HUES64 (cell line): ENCODE measurements at regions not wholly inside any gene's neighbourhood (a gene's known extent, or its start where the extent isn't known, plus 50 kb on each side); places are given as distances from the start of the nearest gene placed in this dataset.

Experiments
- H3K27ac ChIP-seq: 2 replicates; pipeline ENCODE4 v1.7.0; 2013; ENCODE audit warnings: low read depth, low read length, inconsistent platforms
- H3K27me3 ChIP-seq: 2 replicates; pipeline ENCODE4 v1.6.1; 2013; ENCODE audit warnings: mild to moderate bottlenecking, low read length; ENCODE audit not compliant: insufficient read depth
- H3K36me3 ChIP-seq: 2 replicates; pipeline ENCODE4 v1.6.1; 2013; ENCODE audit warnings: mild to moderate bottlenecking, low read length; ENCODE audit not compliant: insufficient read depth
- H3K4me1 ChIP-seq: 2 replicates; pipeline ENCODE4 v1.6.1; 2013; ENCODE audit warnings: mild to moderate bottlenecking, low read length, moderate library complexity; ENCODE audit not compliant: insufficient read depth
- H3K4me3 ChIP-seq: 2 replicates; pipeline ENCODE4 v1.5.1; 2013; ENCODE audit warnings: mild to moderate bottlenecking, low read length, moderate library complexity
- H3K9ac ChIP-seq: 2 replicates; pipeline ENCODE4 v1.6.1; 2013; ENCODE audit warnings: mild to moderate bottlenecking, low read depth, low read length
- H3K9me3 ChIP-seq: 2 replicates; pipeline ENCODE4 v1.6.1; 2013; ENCODE audit warnings: low read depth, low read length; ENCODE audit not compliant: insufficient read depth
- WGBS: fragments of 150-250, 120-280 bp; methylation state at CpG from one replicate; pipeline ENCODE4 v1.1.7; 2013; ENCODE audit warnings: missing lambda C conversion rate; 5-methylcytosine and 5-hydroxymethylcytosine counted together

GRCh38 chr7:115747174-115747573 is 283.4 kb downstream of the TFEC start:
- Histone ChIP-seq H3K4me3 (no peak overlapping the region), H3K27ac (no peak overlapping the region), H3K4me1 (no peaks in the 10 kb centered on the region), H3K9me3 (no peaks in the 10 kb centered on the region), H3K27me3 (no peaks in the 10 kb centered on the region), H3K9ac (no peak overlapping the region), H3K36me3 (no peaks in the 10 kb centered on the region)
- WGBS, result 91% methylated on average over 4 of the region's 4 CpGs

- Histone ChIP-seq H3K9me3 (no peaks in the 10 kb centered on the region), H3K4me1 (no peaks in the 10 kb centered on the region), H3K27me3 (no peaks in the 10 kb centered on the region), H3K36me3 (no peaks in the 10 kb centered on the region), H3K4me3 (no peak overlapping the region), H3K27ac (no peak overlapping the region), H3K9ac (no peak overlapping the region)
These were observed 290.5 kb downstream of the TFEC start for GRCh38 chr7:115740043-115740442.

GRCh38 chr7:115734641-115735040 is 295.9 kb downstream of the TFEC start:
- no peaks in the 10 kb centered on the region for H3K36me3 ChIP-seq
- no peak overlapping the region for H3K4me3 ChIP-seq
- H3K9me3 ChIP-seq, result no peaks in the 10 kb centered on the region
- no peak overlapping the region for H3K9ac ChIP-seq
- 0 out of 2 replicates have a peak, but pooled peaks cover 4% of the 10 kb centered on the region for H3K4me1 ChIP-seq
- H3K27ac ChIP-seq, result no peak overlapping the region
- 85% methylated on average over 3 of the region's 3 CpGs for WGBS
- H3K27me3 ChIP-seq, result no peaks in the 10 kb centered on the region

GRCh38 chr7:115731796-115732471 is 298.6 kb downstream of the TFEC start:
- H3K27ac ChIP-seq, result no peak overlapping the region
- no peak overlapping the region for H3K9ac ChIP-seq
- H3K4me3 ChIP-seq, result no peak overlapping the region
- no peaks in the 10 kb centered on the region for H3K36me3 ChIP-seq
- H3K4me1 ChIP-seq, result 0 out of 2 replicates have a peak, but pooled peaks cover 4% of the 10 kb centered on the region
- H3K27me3 ChIP-seq, result no peaks in the 10 kb centered on the region
- H3K9me3 ChIP-seq, result no peaks in the 10 kb centered on the region
- 86% methylated on average over 4 of the region's 4 CpGs for WGBS

GRCh38 chr7:115728518-115728917 is 302.0 kb downstream of the TFEC start:
- WGBS, result 77% methylated on average over 2 of the region's 2 CpGs
- no peak overlapping the region for H3K4me3 ChIP-seq
- H3K36me3 ChIP-seq, result no peaks in the 10 kb centered on the region
- no peaks in the 10 kb centered on the region for H3K9me3 ChIP-seq
- 0 out of 2 replicates have a peak, but pooled peaks cover 4% of the 10 kb centered on the region for H3K4me1 ChIP-seq
- H3K27ac ChIP-seq, result no peak overlapping the region
- no peak overlapping the region for H3K9ac ChIP-seq
- no peaks in the 10 kb centered on the region for H3K27me3 ChIP-seq

- H3K27ac ChIP-seq, result no peak overlapping the region
- H3K4me1 ChIP-seq, result peaks cover 4% of the 10 kb centered on the region; the same call in 1 of the 2 replicates
- H3K36me3 ChIP-seq, result no peaks in the 10 kb centered on the region
- H3K4me3 ChIP-seq, result no peak overlapping the region
- H3K9me3 ChIP-seq, result no peaks in the 10 kb centered on the region
- no peaks in the 10 kb centered on the region for H3K27me3 ChIP-seq
- 77% methylated on average over 1 of the region's 3 CpGs for WGBS
- no peak overlapping the region for H3K9ac ChIP-seq
These were observed 306.0 kb downstream of the TFEC start for GRCh38 chr7:115724400-115725056.

- no peaks in the 10 kb centered on the region for H3K27me3 ChIP-seq
- no peak overlapping the region for H3K27ac ChIP-seq
- no peaks in the 10 kb centered on the region for H3K36me3 ChIP-seq
- H3K4me1 ChIP-seq, result peaks cover 4% of the 10 kb centered on the region; the same call in 1 of the 2 replicates
- H3K4me3 ChIP-seq, result no peak overlapping the region
- H3K9me3 ChIP-seq, result no peaks in the 10 kb centered on the region
- H3K9ac ChIP-seq, result no peak overlapping the region
- WGBS, result 98% methylated on average over 3 of the region's 4 CpGs
These were observed 308.1 kb downstream of the TFEC start for GRCh38 chr7:115722302-115722977.

- Histone ChIP-seq H3K4me3 (no peak overlapping the region), H3K27me3 (no peaks in the 10 kb centered on the region), H3K36me3 (no peaks in the 10 kb centered on the region), H3K9ac (no peak overlapping the region), H3K27ac (no peak overlapping the region), H3K4me1 (peaks cover 4% of the 10 kb centered on the region; the same call in 1 of the 2 replicates), H3K9me3 (no peaks in the 10 kb centered on the region)
- 96% methylated on average over 4 of the region's 5 CpGs for WGBS
These were observed 309.0 kb downstream of the TFEC start for GRCh38 chr7:115721293-115722217.

- Histone ChIP-seq H3K27ac (no peak overlapping the region), H3K36me3 (no peaks in the 10 kb centered on the region), H3K9ac (no peak overlapping the region), H3K9me3 (no peaks in the 10 kb centered on the region), H3K4me3 (no peak overlapping the region), H3K27me3 (no peaks in the 10 kb centered on the region), H3K4me1 (peaks cover 4% of the 10 kb centered on the region; the same call in 1 of the 2 replicates)
- WGBS, result 85% methylated on average over 4 of the region's 5 CpGs
These were observed 310.6 kb downstream of the TFEC start for GRCh38 chr7:115719963-115720362.

GRCh38 chr7:115709664-115710063 is 320.9 kb downstream of the TFEC start:
- Histone ChIP-seq H3K36me3 (no peaks in the 10 kb centered on the region), H3K4me3 (no peak overlapping the region), H3K9me3 (no peaks in the 10 kb centered on the region), H3K9ac (no peak overlapping the region), H3K27ac (no peak overlapping the region), H3K27me3 (no peaks in the 10 kb centered on the region), H3K4me1 (no peaks in the 10 kb centered on the region)
- WGBS, result 95% methylated on average over 6 of the region's 6 CpGs
